ENCODE measurements at regions not wholly inside any gene's neighbourhood (a gene's known extent, or its start where the extent isn't known, plus 50 kb on each side); places are given as distances from the start of the nearest gene placed in this dataset.
"Not testable (repeated sequence)": the region's sequence is repeated elsewhere in the genome, so short reads cannot be mapped to it uniquely, and the experiment has no call there.

GRCh38 chr22:47324435-47324990 lies 562.1 kb downstream of the TBC1D22A start:
- no peak for FAIRE-seq

DNA sequence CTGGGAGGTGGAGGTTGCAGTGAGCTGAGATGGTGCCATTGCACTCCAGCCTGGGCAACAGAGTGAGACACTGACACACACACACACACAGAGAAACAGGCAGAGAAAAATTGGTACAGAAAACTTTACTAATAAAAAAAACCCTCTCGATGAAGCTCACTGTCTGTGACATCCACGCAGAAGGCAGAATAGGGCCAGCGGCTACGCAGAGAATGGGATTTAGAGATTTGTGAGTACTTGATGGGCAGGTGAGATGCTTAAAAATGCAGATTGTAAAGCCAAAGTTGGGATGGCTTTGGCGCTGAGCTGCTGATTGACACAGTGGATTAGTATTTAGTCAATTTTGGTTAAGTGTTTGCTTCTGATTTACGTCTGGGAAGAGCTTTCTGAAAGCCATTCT lies 561.1 kb downstream of the TBC1D22A start:
- FAIRE-seq: no peak

DNA sequence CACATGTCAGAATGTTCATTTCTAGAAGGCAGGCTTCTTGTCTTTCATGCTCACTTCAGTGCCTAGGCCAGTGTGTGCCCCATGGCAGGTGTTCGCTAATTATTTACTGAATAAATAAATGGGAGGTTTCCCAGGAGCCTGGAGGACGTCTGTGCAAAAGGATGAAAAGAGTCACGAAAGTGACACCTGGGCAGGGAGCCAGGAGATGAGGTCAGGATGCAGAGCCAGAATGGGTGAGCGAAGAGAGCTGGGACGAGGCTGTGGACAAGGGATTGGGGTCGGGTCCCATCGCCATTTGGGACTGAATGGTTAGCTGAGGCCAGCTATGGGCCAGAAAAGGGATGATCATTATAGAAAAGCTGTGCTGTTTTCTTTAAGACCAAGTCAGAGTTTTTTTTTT lies 560.4 kb downstream of the TBC1D22A start:
- no peak for FAIRE-seq

DNA sequence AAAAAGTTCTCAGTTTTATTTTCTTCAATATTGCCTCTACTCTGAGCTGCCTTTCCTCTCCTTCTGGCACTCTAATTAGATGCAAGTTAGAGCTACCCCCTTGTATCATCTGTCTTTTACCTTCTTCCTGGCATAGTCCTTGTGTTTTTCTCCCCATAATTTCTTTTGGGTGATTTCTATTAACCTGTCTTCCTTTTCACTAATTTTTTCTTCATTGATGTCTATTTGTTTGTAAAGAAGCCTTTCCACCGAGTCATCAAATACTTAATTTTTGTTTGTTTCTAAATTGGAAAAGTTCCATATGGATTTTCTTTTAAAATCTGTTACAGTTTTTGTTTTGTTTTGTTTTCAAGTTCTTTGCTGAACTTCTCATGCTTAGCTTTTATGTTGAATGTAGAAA lies 558.1 kb downstream of the TBC1D22A start:
- FAIRE-seq: no peak

DNA sequence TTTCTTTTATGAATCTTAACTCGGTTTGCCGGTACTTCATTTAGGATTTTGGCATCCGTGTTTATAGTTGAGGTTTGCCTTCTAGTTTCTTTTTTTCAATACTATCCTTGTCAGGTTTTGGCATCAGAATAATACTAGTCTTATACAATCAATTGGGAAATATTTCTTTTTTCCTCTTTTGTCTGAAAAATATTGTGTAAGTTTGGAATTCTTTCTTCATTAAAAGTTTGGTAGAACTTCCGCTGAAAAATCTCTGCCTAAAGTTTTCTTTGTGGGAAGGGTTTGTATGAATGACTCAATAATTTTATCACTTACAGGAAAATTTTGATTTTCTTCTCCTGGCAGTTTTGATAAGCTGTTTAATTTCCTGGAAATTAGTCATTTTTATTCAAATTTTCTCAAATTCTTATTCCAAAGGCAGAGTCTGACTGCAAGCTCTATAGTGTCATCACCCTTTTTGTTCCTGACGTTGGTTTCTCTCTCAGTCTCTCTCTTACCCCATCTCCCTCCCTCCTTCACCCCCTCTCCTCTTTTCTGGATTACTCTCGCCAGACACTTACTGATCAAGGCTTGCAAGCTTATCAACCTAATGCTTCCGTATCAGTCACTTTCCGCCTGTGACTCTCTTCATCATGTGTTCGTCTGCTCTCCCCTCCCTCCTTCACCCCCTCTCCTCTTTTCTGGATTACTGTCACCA lies 555.7 kb downstream of the TBC1D22A start:
- FAIRE-seq: no peak

- FAIRE-seq: no peak
These were observed 553.5 kb downstream of the TBC1D22A start for GRCh38 chr22:47315862-47316419.

DNA sequence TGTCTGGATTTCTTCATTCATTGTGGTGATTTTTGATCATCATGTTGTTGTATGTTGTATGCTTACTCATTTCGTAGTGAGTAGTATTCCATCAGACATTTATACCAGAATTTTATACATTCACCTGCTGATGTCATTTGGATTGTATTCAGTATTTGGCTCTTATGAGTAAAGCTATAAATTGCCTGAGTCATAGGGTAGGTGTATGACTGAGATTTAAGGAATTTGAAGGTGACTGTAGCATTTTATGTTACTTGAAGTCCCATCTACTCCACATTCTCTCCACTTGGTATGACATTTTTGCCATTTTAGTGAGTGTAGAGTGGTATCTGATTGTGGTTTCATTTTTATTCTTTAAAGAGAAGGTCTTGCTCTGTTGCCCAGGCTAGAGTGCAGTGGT lies 548.2 kb downstream of the TBC1D22A start:
- FAIRE-seq: no peak

GRCh38 chr22:47309946-47310345 lies 547.5 kb downstream of the TBC1D22A start:
- no peak for FAIRE-seq

- no peak for FAIRE-seq
These were observed 547.0 kb downstream of the TBC1D22A start for GRCh38 chr22:47309476-47309875.

DNA sequence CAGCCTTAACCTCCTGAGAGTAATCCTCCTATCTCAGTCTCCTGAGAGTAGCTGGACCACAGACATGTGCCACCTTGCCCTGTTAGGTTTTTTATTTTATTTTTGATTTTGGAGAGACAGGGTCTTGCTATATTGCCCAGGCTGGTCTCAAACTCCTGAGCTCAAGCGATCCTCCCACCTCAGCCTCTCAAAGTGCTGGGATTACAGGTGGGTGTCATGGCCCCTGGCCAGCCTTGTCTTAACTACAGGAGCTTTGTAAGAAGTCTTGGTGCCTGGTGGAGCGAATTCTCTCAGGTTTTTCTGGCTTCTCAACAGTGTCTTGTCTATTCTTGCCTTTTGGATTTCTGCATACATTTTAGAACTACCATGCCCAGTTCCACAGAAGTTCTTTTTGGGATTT lies 546.4 kb downstream of the TBC1D22A start:
- no peak for FAIRE-seq

DNA sequence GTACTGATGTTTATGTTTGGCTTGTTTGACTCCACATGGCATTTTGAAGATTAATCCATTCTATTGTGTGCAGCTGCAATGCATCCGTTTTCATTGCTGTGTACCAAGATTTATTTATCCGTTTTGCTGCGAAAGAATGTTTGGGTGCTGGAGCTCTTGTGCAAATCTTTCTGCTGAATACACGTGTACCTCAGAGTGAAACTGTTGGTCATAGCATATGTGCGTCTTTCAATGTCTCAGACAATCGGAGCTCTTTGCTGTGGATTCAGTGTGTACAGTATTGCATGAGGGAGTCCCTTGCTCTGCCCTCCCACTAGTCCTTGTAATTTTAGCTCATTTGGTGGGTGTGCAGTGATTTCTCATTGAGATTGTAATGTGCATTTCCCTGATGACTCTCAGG lies 545.4 kb downstream of the TBC1D22A start:
- no peak for FAIRE-seq

GRCh38 chr22:47307326-47307725 lies 544.9 kb downstream of the TBC1D22A start:
- FAIRE-seq: no peak

DNA sequence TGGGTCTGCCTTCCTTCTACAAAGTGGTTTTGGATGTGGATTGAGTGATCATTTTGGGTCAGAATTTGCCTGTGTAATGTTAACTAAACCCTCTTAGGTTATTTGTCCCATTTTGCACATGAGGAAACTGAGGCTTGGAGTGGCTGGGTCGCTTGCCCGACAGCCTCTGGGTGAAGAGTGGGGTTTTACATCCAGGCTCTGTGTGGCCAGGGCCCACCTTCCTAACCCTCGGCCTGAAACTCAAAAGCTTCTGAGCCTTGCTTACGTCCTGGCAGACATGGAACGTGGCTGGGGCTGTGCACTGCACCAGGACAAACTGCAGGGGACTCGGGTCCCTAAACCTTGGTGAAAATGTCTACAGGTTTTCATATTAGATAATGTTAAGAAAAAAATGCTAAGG lies 542.4 kb downstream of the TBC1D22A start:
- no peak for FAIRE-seq

DNA sequence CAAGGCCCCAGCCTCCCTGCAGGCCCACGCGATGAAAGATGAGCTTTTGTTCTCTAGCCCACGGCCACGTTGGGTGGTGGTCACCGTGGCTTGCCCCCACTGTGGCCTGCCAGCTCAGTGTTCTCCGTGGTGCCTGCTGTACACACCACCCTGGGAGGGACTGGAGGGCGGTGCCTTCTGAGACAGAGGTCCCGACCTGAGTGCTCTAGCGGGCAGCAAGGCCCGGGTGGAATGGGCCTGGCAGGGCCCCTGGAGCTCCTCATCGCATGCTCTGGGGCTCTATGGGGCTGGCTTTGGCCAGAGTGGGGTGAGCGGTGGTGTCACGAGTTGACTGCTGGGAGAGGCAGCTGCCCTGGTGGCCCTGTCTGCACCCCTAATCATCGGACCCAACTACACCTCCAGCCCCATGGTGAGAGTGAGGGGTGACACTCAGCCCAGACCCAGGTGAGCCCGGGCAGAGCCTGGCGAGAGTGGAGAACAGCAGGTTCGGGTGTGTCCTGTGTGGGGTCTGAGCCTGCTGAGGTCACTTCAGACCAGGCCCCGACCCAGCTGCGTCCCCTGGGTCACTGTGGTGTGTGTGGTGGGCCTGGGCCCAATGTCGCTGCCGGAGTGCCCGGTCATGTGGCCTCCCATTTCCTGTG lies 541.9 kb downstream of the TBC1D22A start:
- no peak for FAIRE-seq

- FAIRE-seq: no peak
These were observed 540.9 kb downstream of the TBC1D22A start for GRCh38 chr22:47303161-47303890.

GRCh38 chr22:47302587-47302986 lies 540.1 kb downstream of the TBC1D22A start:
- not testable (repeated sequence) for FAIRE-seq

DNA sequence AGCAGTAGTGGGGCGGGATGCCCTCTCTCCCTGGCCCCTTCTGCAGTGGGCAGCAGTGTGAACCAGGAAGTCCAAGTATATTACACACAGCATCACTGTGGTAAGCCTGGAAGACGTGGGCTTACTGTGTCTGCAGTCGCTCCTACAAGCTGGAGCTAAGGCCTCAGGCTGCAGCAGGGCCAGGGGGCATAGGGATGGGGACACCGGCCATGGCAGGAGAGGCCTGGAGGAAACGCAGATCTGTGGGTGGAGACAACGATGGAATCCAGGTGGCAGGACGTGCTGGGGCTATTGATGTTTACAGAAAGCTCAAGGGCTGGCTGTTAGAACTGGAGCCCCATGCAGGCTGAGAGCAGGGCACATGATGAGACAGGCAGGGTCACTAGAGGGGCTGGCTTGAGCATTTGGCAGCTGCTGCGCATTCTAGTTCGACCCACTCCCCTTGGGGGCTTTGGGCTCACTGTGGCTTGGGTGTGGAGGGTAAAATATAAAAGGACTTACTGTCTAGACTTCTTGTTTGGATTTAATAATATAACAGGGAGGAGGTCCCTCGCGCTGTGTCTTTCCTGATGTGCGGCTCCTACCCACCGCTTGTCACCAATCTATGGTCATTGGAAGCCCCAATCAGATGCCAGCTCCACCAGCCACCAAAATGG lies 539.5 kb downstream of the TBC1D22A start:
- no peak for FAIRE-seq

- FAIRE-seq: no peak
These were observed 538.4 kb downstream of the TBC1D22A start for GRCh38 chr22:47300698-47301405.

- FAIRE-seq: no peak
These were observed 537.6 kb downstream of the TBC1D22A start for GRCh38 chr22:47299863-47300697.

DNA sequence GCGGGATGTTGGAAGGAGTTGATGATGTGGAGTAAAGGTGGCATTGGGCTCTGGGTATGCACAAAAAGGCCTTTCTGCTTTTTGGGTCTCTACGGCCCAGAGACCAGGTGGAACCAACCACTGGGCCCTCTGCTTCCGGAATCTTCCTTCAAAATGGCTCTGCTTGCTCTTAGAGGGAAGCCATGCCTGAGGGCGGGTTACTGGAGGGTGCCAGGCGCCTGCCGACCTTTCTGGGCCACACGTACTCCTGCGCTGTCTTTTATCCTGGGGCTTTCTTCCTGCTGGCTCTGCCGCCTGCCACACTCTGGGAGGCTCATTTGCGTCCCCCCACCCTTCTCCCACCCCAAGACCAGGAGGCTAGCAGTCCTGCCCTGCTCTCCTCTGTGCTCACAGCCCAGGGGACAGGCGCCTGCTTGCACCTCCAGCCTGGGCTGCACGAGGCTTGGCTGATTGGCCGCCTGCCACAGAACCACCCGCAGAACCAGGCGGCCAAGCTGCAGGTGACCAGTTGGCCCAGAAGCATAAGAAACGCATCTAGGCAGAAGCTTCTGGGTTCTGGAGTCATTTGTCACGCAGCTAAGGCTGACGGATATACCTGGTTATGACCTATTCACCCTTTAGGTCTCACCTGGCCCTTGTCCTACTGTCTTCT lies 536.9 kb downstream of the TBC1D22A start:
- FAIRE-seq: no peak
